HCT116 (cell line): ENCODE measurements at regions not wholly inside any gene's neighbourhood (a gene's known extent, or its start where the extent isn't known, plus 50 kb on each side); places are given as distances from the start of the nearest gene placed in this dataset.

Experiments used
- ATAC-seq: fragments of 200-7000 bp; cut with Tn5 transposase; 2 replicates; pipeline ENCODE4 v1.9.1; 2020; ENCODE audit warnings: mild to moderate bottlenecking, moderate library complexity
- BruUV-seq: library from RNA; stranded (reverse); fragments of 400-500 nt; replicated peaks from 2 replicates; lab custom pipeline; 2021; lab: Mats Ljungman, UMichigan
- CTCF ChIA-PET: fragments of 300-600 bp; sonication (Branson Sonifier 250); formaldehyde crosslinking; loops from one replicate; lab custom pipeline; 2021; ENCODE audit warnings: antibody characterized with exemption; lab: Charles Lee
- POLR2A ChIA-PET: fragments of 300-600, 350-600 bp; sonication (Branson Sonifier 250); formaldehyde crosslinking; loops from one replicate; lab custom pipeline; 2021; ENCODE audit warnings: antibody characterized with exemption; lab: Charles Lee
- RAD21 ChIA-PET, 2 experiments: fragments of 300-600 bp; sonication (Branson Sonifier 250); formaldehyde crosslinking; loops; one replicate each; lab custom pipeline; 2023; ENCODE audit warnings: low total read pairs in 2 of 2; ENCODE audit not compliant: uncharacterized antibody in 2 of 2, unreplicated experiment in 2 of 2, low non-redundant PET in 1 of 2; lab: Charles Lee
- DNase-seq: peaks from one replicate; pipeline ENCODE4 v3.0.0-alpha.2; 2010; ENCODE audit warnings: low read depth, low spot score
- H2AFZ ChIP-seq: fragments of 200-600 bp; shearing (Covaris generic), sonication (generic); 2 replicates; pipeline ENCODE4 v1.6.1; 2017; ENCODE audit warnings: low read depth, mixed run types, mixed read lengths, antibody characterized with exemption, low read length; ENCODE audit not compliant: poor library complexity, severe bottlenecking
- H3K27ac ChIP-seq: 2 replicates; pipeline ENCODE4 v1.5.1; 2012; ENCODE audit warnings: low read depth, low read length
- H3K27me3 ChIP-seq: fragments of 200-600 bp; sonication (generic); 2 replicates; pipeline ENCODE4 v1.6.1; 2016; ENCODE audit warnings: mixed run types, low read length, mixed read lengths; ENCODE audit not compliant: insufficient read depth
- H3K36me3 ChIP-seq, 2 experiments: fragments of 200-500 bp in 1 of 2; fragments of 200-600 bp in 1 of 2; sonication (Bioruptor generic) in 1 of 2; sonication (generic) in 1 of 2; 2 replicates each; pipeline versions ENCODE4 v1.5.1 to v1.6.1; 2014 to 2016; ENCODE audit warnings: low read length in 2 of 2, inconsistent platforms in 1 of 2, mixed read lengths in 1 of 2, mixed run types in 1 of 2; ENCODE audit not compliant: insufficient read depth in 2 of 2, control insufficient read depth in 1 of 2
- H3K4me1 ChIP-seq, 2 experiments: fragments of 200-600 bp in 1 of 2; sonication (generic) in 1 of 2; 2 replicates each; pipeline versions ENCODE4 v1.5.1 to v1.6.1; 2012 to 2017; ENCODE audit warnings: low read length in 2 of 2, inconsistent platforms in 1 of 2, mild to moderate bottlenecking in 1 of 2, mixed read lengths in 1 of 2, mixed run types in 1 of 2, moderate library complexity in 1 of 2; ENCODE audit not compliant: insufficient read depth in 2 of 2, control insufficient read depth in 1 of 2
- H3K4me2 ChIP-seq: fragments of 200-600 bp; sonication (generic); 2 replicates; pipeline ENCODE4 v1.6.1; 2017; ENCODE audit warnings: mixed run types, low read length, mixed read lengths
- H3K4me3 ChIP-seq, 2 experiments: fragments of 200-600 bp in 1 of 2; sonication (generic) in 1 of 2; replicated peaks in 1 of 2; 2 replicates each; pipeline ENCODE4 v1.5.1; 2011 to 2016; ENCODE audit warnings: low read length in 2 of 2, control low read depth in 1 of 2, low read depth in 1 of 2, mild to moderate bottlenecking in 1 of 2, mixed read lengths in 1 of 2, mixed run types in 1 of 2
- H3K79me2 ChIP-seq: fragments of 200-600 bp; sonication (generic); 2 replicates; pipeline ENCODE4 v1.6.1; 2017; ENCODE audit warnings: mild to moderate bottlenecking, mixed run types, low read length, moderate library complexity, mixed read lengths; ENCODE audit not compliant: insufficient read depth
- H3K9ac ChIP-seq: fragments of 200-600 bp; sonication (generic); 2 replicates; pipeline ENCODE4 v1.6.1; 2016; ENCODE audit warnings: low read length, mixed read lengths
- H3K9me2 ChIP-seq: fragments of 200-600 bp; sonication (generic), shearing (Covaris generic); 2 replicates; pipeline ENCODE4 v1.6.1; 2017; ENCODE audit warnings: mixed run types, mild to moderate bottlenecking, moderate library complexity; ENCODE audit not compliant: insufficient read depth
- H3K9me3 ChIP-seq, 2 experiments: fragments of 200-500 bp in 1 of 2; fragments of 200-600 bp in 1 of 2; sonication (Bioruptor generic) in 1 of 2; sonication (generic) in 1 of 2; 2 replicates each; pipeline ENCODE4 v1.6.1; 2014 to 2017; ENCODE audit warnings: low read length in 2 of 2, mixed read lengths in 2 of 2, inconsistent platforms in 1 of 2, low read depth in 1 of 2, mild to moderate bottlenecking in 1 of 2, mixed run types in 1 of 2, moderate library complexity in 1 of 2; ENCODE audit not compliant: control insufficient read depth in 1 of 2, insufficient read depth in 1 of 2
- H4K20me1 ChIP-seq: fragments of 200-600 bp; sonication (generic), shearing (Covaris generic); 2 replicates; pipeline ENCODE4 v1.6.1; 2017; ENCODE audit warnings: mixed run types, mild to moderate bottlenecking, moderate library complexity; ENCODE audit not compliant: insufficient read depth
- ATF3 ChIP-seq: IDR thresholded peaks from 2 replicates; pipeline ENCODE4 v1.6.1; 2012
- CTCF ChIP-seq, 3 experiments: fragments of 200-600 bp in 1 of 3; sonication (generic) in 1 of 3; IDR thresholded peaks in 2 of 3; conservative IDR thresholded peaks in 1 of 3; 2 replicates each; pipeline ENCODE4 v1.5.1; 2012 to 2017; ENCODE audit warnings: low read depth in 2 of 3, low read length in 2 of 3, antibody characterized with exemption in 1 of 3, borderline replicate concordance in 1 of 3, control low read depth in 1 of 3, mild to moderate bottlenecking in 1 of 3, mixed read lengths in 1 of 3, mixed run types in 1 of 3, moderate library complexity in 1 of 3; ENCODE audit not compliant: insufficient read depth in 1 of 3
- EGR1 ChIP-seq: IDR thresholded peaks from 2 replicates; pipeline ENCODE4 v1.6.1; 2012; ENCODE audit warnings: low read depth
- ELF1 ChIP-seq: IDR thresholded peaks from 2 replicates; pipeline ENCODE4 v1.6.1; 2012; ENCODE audit warnings: low read depth, borderline replicate concordance
- FOSL1 ChIP-seq: IDR thresholded peaks from 2 replicates; pipeline ENCODE4 v1.6.1; 2012; ENCODE audit warnings: low read depth
- JUND ChIP-seq: IDR thresholded peaks from 2 replicates; pipeline ENCODE4 v1.6.1; 2012
- POLR2A ChIP-seq: IDR thresholded peaks from 2 replicates; pipeline ENCODE4 v1.7.0; 2011; ENCODE audit warnings: borderline replicate concordance; ENCODE audit not compliant: insufficient read depth, insufficient read length; ENCODE audit errors: extremely low read depth
- POLR2AphosphoS5 ChIP-seq: IDR thresholded peaks from 2 replicates; pipeline ENCODE4 v1.6.1; 2011; ENCODE audit warnings: mild to moderate bottlenecking, low read depth, low read length, moderate library complexity
- RAD21 ChIP-seq: IDR thresholded peaks from 2 replicates; pipeline ENCODE4 v1.6.1; 2012; ENCODE audit warnings: low read depth, mild to moderate bottlenecking
- SP1 ChIP-seq: IDR thresholded peaks from 2 replicates; pipeline ENCODE4 v1.6.1; 2012; ENCODE audit warnings: low read depth
- SRF ChIP-seq: IDR thresholded peaks from 2 replicates; pipeline ENCODE4 v1.6.1; 2012; ENCODE audit warnings: low read depth
- TCF7L2 ChIP-seq: IDR thresholded peaks from 2 replicates; pipeline ENCODE4 v1.7.0; 2011; ENCODE audit warnings: borderline replicate concordance, inconsistent platforms; ENCODE audit not compliant: insufficient read depth, insufficient read length; ENCODE audit errors: extremely low read depth
- YY1 ChIP-seq: IDR thresholded peaks from 2 replicates; pipeline ENCODE4 v1.6.1; 2011; ENCODE audit warnings: low read length, low read depth, moderate library complexity, mild to moderate bottlenecking; ENCODE audit not compliant: insufficient replicate concordance; ENCODE audit errors: extremely low read depth
- ZBTB33 ChIP-seq: IDR thresholded peaks from 2 replicates; pipeline ENCODE4 v1.6.1; 2011; ENCODE audit warnings: mild to moderate bottlenecking, low read length, moderate library complexity; ENCODE audit not compliant: insufficient replicate concordance; ENCODE audit errors: extremely low read depth
- ZFX ChIP-seq: fragments of 450-650 bp; IDR thresholded peaks from 2 replicates; pipeline ENCODE4 v1.6.1; 2017
- ZNF274 ChIP-seq: fragments of 200-500 bp; sonication (Bioruptor generic); IDR thresholded peaks from 2 replicates; pipeline ENCODE4 v1.6.1; 2014; ENCODE audit warnings: mild to moderate bottlenecking, low read depth, low read length, inconsistent platforms
- intact Hi-C: fragments of 100-400 bp; cut with micrococcal nuclease; formaldehyde crosslinking; loops from 2 replicates; pipeline ENCODE4 v1.10.0; 2022
- TF ChIP-seq, protein P1 (sequence below): IDR thresholded peaks from 2 replicates; pipeline ENCODE4 v1.6.1; 2012

DNA sequence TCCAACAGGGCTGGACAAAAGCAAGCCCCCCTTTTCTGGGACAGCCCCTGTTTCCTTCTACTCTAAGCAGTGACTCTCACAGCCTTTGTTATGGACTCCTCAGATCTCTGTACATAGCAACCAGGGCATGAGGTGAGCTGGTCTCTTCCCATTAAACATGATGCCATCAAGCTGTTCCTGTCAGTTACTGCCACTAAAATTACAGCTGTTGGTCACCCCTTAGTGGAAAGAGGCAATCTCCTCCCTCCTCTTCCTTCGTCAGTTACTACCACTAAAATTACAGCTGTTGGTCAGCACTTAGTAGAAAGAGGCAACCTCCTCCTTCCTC, 95.2 kb upstream of the SMIM36 start:
- no peaks in the 10 kb centered on the region for H3K79me2 ChIP-seq
- H3K36me3 ChIP-seq = no peaks in the 10 kb centered on the region
- TF ChIP-seq RAD21 (no peak), ATF3 (no peak), EGR1 (no peak), POLR2AphosphoS5 (no peak), POLR2A (no peak)
- H3K4me1 ChIP-seq = no peaks in the 10 kb centered on the region
- no peaks in the 10 kb centered on the region for H3K9me2 ChIP-seq
- CTCF ChIA-PET = no interaction called here
- no peak overlapping the region for H3K4me3 ChIP-seq
- H3K27ac ChIP-seq = no peak overlapping the region
- H3K9me3 ChIP-seq = no peaks in the 10 kb centered on the region
- BruUV-seq = no TSS peak
- no peak overlapping the region for H3K4me2 ChIP-seq
- peaks cover 31% of the 10 kb centered on the region for H3K27me3 ChIP-seq
- H2AFZ ChIP-seq = no peak overlapping the region
- POLR2A ChIA-PET = no interaction called here
- DNase-seq = no peak
- H4K20me1 ChIP-seq = no peaks in the 10 kb centered on the region
- intact Hi-C loops = no loop called here
- ATAC-seq = no peak
- no peak overlapping the region for H3K9ac ChIP-seq
- RAD21 ChIA-PET = no interaction called here

DNA sequence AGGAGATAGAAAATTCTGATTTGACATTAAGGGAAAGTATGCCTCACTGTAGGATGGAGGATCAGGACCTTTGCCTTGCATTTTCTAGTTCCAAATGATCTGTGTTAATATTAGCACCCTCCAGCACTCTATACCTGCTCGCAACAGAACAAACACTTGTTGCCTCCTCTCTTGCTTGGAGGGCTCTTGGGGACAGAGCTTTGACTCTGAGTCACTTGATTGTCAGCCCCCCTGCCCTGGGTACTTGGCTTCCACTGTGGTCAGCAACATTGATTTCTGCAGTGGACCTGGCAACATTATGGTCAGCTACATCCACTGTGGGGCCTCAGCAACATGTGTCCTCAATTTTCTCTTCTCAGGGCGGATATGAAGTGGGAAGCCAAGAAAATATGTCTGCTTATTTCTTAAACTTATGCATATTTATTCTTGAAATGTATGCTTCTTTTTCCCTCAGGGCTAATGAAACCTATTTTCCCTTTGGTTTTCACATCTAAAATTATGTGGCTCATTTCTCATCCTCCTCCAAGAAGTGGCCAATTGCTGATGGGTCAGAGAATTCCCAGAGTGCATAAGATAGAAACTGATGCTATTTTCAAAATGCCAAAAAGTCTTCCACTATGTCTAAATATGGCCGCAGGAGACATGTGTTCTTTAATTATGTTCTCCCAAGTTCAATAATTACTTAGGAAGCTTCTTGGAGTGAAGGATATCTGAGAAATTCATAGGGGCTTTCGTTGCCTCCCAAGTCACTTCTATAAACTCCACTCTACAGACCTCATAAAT, 94.6 kb upstream of the SMIM36 start:
- Histone ChIP-seq H3K27me3 (peaks cover 31% of the 10 kb centered on the region), H2AFZ (no peak overlapping the region), H4K20me1 (no peaks in the 10 kb centered on the region), H3K9me2 (no peaks in the 10 kb centered on the region), H3K4me3 (no peak overlapping the region), H3K36me3 (no peaks in the 10 kb centered on the region), H3K9ac (no peak overlapping the region), H3K27ac (no peak overlapping the region), H3K4me1 (no peaks in the 10 kb centered on the region), H3K4me2 (no peak overlapping the region), H3K9me3 (no peaks in the 10 kb centered on the region), H3K79me2 (no peaks in the 10 kb centered on the region)
- ChIA-PET POLR2A (no interaction called here), CTCF (no interaction called here), RAD21 (no interaction called here)
- no TSS peak for BruUV-seq
- intact Hi-C loops = no loop called here
- no peak for ATAC-seq
- DNase-seq = no peak
- TF ChIP-seq SRF (no peak), ZNF274 (no peak), ZFX (no peak), ELF1 (no peak), POLR2AphosphoS5 (no peak), TCF7L2 (no peak), SP1 (no peak), POLR2A (no peak), CTCF (IDR thresholded peaks at IDR 0.05 in 2 of 3, conservative IDR thresholded peaks at IDR 0.05 in 1 of 3; ENCODE audit: borderline replicate concordance in 1 of 3, insufficient read depth in 1 of 3, low read depth in 2 of 3, low read length in 2 of 3) (no peak), JUND (no peak), RAD21 (no peak), YY1 (no peak), FOSL1 (no peak), ZBTB33 (no peak)
- TF ChIP-seq, protein P1, sequence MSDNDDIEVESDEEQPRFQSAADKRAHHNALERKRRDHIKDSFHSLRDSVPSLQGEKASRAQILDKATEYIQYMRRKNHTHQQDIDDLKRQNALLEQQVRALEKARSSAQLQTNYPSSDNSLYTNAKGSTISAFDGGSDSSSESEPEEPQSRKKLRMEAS = no peak
